ENCODE measurements at regions not wholly inside any gene's neighbourhood (a gene's known extent, or its start where the extent isn't known, plus 50 kb on each side); places are given as distances from the start of the nearest gene placed in this dataset.

GRCh38 chr2:129882476-129882875, 97.0 kb upstream of the RAB6C start:
- TF ChIP-seq, protein P1, sequence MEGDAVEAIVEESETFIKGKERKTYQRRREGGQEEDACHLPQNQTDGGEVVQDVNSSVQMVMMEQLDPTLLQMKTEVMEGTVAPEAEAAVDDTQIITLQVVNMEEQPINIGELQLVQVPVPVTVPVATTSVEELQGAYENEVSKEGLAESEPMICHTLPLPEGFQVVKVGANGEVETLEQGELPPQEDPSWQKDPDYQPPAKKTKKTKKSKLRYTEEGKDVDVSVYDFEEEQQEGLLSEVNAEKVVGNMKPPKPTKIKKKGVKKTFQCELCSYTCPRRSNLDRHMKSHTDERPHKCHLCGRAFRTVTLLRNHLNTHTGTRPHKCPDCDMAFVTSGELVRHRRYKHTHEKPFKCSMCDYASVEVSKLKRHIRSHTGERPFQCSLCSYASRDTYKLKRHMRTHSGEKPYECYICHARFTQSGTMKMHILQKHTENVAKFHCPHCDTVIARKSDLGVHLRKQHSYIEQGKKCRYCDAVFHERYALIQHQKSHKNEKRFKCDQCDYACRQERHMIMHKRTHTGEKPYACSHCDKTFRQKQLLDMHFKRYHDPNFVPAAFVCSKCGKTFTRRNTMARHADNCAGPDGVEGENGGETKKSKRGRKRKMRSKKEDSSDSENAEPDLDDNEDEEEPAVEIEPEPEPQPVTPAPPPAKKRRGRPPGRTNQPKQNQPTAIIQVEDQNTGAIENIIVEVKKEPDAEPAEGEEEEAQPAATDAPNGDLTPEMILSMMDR (conservative IDR thresholded peaks at IDR 0.05; ENCODE audit: low read depth, low read length) = no peak
- TF ChIP-seq EZH2 (IDR thresholded peaks at IDR 0.05; ENCODE audit: borderline replicate concordance, low read depth, low read length, poor library complexity, severe bottlenecking) = no peak

Measured in A673 (cell line).